ENCODE measurements at regions not wholly inside any gene's neighbourhood (a gene's known extent, or its start where the extent isn't known, plus 50 kb on each side); places are given as distances from the start of the nearest gene placed in this dataset.

DNA sequence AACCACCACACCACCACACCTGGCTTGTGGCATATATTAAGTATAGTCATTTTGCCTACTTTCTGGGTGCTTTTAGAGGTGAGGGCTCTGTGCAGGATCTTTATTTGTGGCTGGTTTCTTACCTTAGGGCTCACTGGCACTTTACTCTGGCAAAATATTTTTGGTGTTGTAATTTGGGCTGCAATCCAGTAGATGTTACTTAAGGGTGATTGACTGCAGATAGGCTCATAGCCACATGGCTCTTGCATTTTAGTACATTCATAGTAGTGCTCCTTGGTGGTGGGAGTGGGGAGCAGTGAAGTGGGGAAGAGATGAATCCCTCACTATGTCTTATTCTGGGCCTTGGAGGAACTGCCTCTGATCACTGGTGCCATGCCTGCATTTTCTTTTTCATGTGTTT, 376.1 kb upstream of the GRIN3A start:
- no peak for DNase-seq

DNA sequence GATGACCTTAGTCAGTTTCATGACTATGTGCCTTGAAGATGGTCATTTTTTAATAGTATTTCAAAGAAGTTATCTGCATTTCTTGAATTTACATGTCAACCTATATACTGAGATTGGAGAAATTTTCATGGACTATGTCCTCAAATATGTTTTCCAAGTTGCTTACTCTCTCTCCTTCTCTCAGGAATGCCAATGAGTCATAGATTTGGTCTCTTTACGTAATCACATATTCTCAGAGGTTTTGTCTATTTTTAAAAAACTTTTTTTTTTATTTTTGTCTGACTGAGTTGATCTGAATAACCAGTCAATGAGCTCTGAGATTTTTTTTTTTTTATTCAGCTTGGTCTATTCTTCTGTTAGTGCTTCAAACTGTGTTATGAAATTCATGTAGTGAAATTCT, 374.7 kb upstream of the GRIN3A start:
- DNase-seq = no peak

DNA sequence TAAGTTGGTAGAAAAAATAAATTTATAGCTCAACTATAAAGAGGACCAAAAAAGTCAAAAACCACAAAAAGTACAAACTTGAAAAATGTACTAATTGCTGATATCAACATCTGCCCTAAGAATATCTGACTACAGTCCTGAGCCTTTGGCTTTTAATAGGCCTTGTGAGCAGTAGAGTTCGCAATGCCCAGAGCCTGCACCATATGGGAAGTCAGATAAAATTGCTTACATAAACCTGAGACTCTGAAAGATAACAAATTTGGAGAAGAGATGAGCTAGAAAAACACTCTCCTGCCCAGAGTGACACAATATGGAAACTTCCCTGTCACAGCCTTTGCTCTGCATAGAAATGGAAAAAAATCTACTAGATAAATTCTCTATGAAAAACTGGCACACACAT, 368.0 kb upstream of the GRIN3A start:
- no peak for DNase-seq

DNA sequence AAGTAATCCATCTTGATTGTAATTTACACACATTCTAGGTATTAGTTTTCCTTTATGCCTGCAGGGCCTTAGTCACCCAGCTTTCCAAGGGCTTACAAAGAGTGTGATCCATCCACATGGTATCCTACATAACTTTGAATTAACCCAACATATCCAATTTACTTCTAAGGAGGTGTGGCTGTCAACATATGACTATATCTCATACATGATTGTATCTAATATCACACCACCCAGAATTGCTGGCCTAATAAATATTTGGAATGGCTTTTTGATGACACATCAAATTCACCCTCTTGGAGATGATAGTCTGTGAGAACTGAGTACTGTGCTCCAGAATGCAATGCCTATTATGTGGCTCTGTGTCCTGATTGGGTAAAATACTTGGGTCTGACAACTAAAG, 363.3 kb upstream of the GRIN3A start:
- DNase-seq = no peak

DNA sequence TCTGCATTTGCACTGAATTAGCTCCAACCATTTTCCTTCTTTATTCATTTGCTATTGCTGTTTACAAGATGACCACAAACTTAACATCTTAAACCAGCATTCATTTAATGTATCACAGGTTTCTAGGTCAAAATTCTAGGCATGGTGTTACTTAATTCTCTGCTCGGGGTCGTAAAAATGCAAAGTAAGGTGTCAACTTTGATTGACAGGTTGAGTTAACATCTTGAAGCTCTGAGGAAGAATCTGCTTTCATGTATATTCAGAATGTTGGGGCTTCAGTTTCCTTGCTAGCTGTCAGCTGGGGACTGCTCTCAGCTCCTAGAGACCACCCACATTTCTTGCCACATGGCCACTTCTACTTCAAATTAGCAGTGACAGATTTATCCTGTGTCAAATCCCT, 348.7 kb upstream of the GRIN3A start:
- DNase-seq = no peak

DNA sequence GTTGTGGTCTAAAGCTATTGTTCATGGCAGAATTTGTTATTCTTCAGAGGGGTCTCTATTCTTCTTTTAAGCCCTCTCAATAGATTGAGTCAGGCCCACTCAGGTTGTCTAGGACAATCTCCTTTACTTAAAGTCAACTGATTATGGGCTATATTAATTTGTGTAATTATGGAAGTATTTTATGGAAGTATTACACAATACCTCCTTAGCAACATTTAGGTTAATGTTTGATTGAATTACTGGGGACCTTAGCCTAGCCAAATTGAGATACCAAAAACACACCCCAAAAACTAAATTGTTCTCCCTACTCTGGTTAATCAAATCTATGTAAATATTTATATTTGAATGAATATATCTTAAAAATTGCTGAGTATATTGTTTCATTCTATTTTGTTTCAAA, 347.1 kb upstream of the GRIN3A start:
- no peak for DNase-seq

DNA sequence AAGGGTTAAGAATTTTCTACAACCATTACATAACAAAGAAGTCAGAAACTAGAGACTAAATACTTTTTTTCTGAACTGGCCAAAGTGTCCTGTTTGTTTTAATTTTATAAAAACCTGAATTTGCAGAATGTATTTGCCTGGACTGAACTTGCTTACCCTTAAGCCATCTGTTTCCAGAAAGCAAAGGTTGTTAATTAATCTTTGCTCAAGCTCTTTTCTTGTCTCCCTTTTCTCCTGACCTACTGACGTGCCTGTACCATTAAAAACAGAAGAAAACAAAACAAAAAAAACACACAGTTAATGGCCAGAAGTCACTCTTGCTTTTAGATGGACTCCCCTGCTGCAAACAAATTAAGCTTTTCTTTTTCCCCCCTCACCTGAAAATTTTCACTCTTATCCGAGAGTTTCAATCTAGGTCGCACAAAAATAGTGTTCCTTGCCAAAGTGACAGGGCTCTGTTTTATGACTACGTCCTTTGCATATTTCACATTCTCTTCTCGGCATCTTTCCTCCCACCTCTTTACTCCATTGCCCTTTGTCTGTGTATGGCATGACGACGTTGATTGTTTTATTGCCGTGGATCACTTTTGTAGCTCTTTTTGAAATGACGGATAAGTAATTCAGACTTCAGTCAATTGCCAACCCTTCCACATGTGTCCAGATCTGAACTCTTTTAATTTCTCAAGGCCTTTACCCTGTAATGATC, 333.8 kb upstream of the GRIN3A start:
- no peak for DNase-seq

DNA sequence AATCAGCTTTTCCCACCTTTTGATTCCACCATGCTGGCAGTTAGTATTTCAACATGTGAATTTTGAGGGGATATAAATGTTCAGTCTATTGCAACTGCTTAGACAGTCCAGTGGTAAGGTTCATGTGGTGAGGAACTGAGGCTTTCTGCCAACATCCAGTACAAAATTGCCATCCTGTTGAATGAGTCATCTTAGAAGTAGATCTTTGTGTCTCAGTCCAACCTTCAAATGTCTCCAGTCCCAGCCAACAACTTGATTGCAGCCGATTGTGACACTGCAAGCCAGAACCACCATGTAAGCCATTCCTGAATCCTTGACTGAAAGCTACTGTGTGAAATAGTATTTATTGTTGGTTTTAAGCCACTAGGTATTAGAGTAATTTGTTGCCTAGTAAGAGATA, 331.5 kb upstream of the GRIN3A start:
- no peak for DNase-seq

DNA sequence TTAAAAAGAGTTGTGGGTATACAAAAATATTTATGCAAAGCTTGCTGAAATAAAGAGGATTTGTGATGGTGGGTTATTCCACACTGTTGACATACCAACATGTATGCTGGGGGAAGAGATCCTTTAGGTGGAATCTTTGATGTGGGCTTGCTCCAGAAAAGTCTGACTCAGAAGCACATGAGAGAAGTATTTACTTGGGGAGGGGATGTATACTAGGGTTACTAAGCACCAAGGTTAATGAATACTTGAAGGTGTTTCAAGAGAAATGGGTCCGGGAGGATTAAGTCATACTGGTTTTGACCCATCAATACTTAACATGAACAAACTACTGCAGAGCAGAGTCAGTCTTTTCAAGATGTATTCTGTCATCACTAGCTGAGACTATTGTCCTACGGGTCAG, 316.4 kb upstream of the GRIN3A start:
- DNase-seq = no peak

DNA sequence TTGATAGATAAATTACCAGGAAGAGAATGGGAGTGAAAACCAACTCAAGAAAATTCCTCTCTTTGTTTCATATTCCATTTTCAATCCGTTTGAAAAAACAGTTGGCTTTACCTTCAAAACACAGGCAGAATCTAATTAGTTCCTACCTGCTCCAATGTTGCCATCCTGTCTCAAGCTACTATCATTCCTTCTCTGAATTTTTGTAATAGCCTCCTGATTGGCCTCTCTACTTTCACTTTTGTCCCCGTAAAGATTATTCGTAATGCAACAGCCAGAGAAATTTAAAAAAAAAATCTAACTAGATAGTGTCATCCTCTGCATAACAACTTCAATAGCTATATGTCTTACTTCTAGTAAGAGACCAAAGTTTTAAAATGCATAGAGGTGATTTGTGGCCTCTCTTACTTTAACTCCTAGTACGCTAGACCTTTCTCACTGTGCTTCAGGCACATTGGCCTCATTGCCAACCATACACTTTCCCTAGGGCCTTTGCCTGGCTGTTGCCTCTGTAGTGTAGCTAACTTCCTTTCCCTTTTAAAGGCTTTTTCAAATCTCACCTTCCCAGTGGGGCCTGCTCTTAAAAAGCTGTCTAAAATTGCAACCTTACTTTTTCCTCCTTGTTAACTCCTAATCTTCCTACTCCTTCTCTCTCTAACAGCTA, 311.3 kb upstream of the GRIN3A start:
- no peak for DNase-seq

DNA sequence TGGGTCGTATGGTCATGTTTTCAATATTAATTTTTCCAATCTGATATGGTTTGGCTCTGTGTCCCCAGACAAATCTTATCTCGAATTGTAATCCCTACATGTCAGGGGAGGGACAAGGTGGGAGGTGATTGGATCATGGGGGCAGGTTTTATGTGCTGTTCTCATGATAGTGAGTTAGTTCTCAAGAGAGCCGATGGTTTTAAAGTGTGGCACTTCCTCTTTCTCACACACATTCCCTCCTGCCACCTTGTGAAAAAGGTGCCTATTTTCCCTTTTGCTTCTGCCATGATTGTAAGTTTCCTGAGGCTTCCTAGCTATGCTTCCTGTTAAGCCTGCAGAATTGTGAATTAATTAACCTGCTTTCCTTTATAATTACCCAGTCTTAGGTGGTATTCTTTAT, 309.1 kb upstream of the GRIN3A start:
- DNase-seq = no peak

DNA sequence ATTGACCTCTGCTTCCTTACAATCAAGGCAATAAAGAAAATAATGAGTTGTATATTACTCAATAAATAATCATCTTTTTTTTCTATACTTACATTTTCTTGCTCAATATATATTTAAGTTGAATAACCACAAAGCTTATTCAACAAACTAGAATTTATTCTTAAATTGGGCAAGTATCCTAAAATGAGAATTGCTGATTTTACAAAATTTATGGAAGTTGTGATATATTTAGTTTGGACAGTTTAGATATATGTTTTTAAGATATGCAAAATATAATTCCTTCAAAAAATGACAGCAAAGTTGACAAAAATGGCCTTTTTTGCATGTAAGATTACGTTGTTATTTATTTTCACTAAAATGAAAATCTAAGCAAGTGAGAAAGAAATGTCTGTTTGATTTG, 305.7 kb upstream of the GRIN3A start:
- no peak for DNase-seq

DNA sequence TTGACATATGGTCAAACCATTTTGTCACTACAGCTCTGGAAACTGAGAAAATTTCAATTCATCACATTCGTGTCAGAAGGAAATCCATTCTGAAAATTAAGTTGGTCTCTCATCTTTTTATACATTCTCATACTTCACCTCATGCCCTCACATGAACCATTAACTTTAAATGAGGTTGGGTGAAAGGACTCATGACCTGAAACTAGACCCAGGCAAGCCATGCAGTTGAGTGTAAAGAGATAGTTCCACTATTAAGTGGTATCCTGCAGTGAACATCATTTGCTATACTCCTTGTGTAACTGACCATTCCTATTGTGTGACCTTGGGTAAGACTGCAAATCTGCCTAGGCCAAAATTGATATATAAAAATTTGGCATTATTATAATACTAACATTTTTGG, 299.6 kb upstream of the GRIN3A start:
- no peak for DNase-seq

DNA sequence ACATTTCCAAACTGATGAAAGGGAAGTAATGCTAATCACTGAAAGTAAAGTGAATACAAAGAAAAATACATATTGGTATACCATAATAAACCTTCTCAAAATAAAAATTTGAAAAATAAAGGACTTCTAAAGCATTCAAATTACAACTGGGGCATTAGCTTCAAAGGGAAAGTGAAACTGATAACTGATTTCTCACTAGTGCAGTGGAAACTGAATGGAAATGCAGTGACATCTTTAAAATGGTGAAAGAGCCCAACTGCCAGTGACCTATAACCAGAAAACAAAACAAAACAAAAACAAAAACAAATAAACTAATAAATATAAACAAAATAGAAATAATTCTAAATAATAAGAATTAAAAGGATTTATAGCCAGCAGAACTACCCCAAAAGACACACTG, 297.5 kb upstream of the GRIN3A start:
- no peak for DNase-seq

DNA sequence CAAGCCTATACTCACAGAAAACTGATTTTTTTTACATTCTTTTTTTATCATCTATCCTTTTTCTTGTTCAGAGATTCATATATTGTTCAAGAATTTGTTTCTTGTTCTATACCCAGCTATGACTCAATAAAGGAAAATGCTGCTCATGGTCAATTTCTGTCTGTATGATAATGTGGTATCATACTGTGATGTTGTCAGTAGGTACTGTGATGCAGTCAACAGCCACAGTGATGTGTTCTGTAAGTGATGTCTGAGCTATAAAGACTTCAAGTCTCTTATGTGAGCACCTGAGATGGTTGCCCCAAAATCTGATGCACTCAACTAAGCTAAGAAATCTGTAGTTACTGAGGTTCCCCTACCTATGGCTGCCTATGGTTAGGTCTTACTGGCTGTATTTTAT, 294.2 kb upstream of the GRIN3A start:
- DNase-seq = no peak

DNA sequence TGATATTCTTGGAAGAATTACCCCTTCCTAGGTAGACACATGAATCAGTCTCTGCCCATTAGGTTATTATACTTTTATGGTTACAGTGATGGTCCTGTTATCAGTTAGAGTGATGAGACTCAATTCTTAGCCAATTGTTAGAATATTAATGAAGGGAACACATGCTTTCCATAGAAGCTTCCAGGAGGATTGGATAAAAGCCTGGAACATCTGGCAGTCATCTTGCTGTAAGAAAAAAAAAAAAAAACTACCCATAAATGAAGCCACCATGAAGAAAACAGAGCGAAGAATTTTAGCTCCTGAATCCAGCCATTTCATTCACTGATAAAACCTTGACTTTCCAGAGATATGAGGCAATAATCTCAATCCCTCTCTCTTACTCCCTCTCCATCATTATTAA, 262.5 kb upstream of the GRIN3A start:
- no peak for DNase-seq

DNA sequence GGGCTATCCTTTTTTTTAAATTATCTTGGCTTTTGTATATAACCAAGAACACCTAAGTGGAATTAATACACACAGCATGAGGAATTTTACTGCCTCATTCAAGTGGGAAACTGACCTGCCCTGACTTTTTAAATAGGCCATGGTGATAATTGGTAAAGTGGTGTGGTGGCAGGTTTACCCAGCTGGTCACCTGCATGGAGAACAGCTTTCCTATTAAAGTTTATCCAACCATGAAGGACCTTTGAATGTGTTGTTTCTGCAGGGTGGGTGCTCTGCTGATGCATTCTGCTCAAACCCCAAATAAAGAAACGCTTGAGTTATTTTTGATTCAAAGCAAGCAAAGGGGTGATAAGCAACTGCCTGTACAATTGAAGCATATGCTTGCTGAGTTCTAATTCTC, 261.0 kb upstream of the GRIN3A start:
- DNase-seq = no peak

DNA sequence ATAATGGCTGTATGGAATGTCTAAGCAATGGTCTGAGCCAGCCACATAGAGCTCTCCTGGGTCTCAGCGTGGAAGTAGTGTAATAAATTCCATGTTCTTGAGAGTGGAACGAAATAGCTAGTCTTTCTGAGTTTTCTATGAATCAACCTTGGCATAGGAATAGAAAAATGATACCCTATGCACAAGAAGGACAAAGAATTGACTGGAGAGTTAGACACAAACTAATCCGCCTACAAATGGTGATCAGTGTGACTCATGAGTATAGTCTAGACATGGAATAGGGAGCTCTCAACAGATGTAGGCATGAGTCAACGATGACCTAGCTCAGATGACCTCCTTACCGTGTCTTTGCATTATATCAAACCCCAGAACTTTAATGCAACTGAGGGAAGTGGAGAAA, 256.8 kb upstream of the GRIN3A start:
- no peak for DNase-seq

DNA sequence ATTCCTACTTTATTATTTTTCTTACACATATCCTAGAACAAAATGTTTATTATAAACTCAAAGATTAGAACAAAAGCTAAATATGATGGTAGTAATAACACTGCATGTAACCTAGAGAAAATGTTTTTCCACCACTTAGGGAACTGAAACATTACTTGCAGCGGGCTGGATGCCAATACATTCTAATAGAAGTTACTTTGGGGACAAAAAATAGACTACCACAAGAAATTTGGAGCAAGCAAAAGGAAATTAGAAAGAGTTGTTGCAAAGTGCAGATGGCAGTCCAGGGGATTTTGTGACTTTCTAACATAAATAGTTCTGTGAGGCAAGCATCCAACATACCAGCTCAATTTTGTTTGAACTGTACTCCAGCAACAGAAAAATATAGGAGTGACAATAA, 255.3 kb upstream of the GRIN3A start:
- DNase-seq = no peak

DNA sequence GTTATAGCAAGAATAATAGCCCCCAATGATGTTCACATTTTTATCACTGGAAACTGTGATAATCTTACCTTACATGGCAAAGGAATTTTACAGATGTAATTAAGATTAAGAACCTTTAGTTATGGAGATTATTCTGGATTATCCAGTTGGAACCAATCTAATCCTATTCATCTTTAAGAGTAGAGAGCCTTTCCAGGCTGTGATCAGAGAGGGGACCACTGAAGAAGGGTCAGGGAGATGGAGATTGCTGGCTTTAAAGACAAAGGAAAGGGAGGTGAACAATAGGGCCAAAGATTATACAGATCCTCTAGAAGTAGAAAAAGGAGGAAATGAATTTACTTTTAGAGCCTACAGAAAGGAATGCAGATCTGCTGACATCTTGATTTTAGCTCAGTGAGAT, 253.5 kb upstream of the GRIN3A start:
- DNase-seq = no peak

DNA sequence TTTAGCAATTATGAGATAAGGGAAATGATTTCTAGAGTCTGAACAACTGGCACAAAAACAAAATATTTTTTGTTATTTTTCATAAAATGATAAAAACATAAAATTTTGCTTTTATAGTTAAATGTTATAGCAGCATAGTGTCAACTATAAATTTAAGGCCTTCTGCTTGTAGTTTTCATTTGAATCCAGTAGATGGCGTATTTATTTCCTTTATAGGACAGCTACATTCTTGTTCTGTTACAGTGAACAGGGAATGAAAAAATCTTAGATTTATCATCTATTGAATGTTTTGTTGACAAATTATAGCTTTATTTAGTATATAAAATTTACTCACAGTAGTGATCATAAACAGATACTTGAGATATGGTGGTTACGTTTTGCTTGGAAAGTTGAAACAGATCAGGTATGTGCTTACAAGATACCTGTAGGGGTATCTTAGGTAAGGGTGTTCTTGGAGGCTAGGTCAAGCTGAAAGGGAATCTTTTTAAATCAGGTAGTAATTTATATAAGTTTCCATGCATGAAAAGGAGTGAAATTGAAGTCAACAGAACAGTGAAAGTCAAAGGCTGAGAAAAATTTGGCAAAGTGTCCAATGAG, 239.3 kb upstream of the GRIN3A start:
- DNase-seq = no peak

DNA sequence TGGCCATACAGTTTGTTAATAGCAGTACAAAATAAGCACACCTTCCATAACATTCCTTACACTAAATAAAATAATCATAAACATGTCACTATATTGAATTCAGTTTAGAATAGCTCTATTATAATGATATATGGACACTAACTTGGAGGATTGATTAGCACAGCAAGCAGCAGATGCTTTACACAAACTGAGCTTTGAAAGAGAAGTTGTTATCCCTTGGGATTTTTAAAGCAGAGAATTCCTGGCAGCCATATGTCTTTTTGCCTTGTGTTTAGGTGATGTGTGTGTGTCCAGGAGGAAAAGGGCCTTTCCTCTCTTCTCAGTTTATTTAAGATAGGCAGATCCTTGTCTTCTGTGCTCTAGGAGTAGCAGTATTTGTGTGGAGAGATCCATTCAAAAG, 232.2 kb upstream of the GRIN3A start:
- DNase-seq = no peak

DNA sequence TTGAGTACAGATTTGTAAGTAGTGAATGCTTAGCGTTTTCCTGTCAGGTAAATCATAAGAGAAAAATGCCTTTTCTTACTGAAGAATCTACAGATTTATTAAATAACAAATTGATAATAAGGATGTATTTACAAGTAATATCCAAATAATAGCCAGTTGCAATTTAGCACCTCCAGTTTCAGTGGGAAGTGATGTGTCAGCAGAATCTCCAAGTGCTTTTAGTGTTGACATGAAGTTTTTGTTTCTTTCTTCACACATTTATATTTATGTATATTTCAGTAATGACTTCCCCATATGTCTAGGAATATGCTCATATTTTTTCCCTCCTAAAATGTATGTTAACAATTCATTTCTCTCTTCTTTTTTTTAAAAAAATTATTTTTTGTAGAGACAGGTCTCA, 229.9 kb upstream of the GRIN3A start:
- no peak for DNase-seq

DNA sequence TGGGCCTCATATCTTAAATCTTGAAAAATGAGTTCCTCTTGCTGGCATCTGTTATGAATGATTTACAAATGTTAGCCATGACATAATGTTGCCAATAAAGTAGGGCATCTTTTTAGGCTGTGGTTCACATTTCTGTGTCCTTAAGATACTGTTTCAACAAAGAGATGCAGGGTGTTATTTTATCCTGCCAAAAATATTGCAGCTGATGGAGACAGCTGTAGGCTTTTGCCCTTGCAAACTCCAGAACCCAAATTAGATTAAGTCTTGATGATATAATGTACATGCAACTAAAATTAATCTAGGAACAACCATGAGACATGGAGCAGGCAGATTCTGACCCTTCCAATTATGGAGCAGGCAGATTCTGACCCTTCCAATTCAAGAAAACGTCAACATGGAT, 228.2 kb upstream of the GRIN3A start:
- DNase-seq = no peak

DNA sequence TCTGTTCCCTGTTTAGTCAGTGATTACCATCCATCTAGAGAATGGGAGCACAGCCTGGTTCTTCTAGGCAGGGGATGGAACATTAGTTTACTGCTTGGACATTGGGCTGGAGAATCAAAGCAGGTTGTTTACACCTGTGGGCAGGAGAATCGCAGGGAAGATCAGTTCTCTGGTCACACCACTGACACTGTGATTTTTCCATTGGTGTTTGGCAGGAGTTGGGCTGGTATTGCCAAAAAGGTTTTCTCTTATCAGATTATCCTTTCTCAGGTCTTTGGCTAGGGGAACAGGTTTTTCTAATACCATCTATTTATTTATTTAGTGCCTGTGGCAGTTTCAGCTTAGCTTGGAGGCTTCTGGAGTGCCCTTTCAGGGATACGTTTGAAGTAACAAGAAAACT, 219.3 kb upstream of the GRIN3A start:
- no peak for DNase-seq
